HepG2 (cell line): ENCODE measurements at regions not wholly inside any gene's neighbourhood (a gene's known extent, or its start where the extent isn't known, plus 50 kb on each side); places are given as distances from the start of the nearest gene placed in this dataset.

Experiments used
- ATAC-seq: fragments of 200-7000 bp; cut with Tn5 transposase; 3 replicates; pipeline ENCODE4 v1.9.1; 2020; ENCODE audit warnings: mild to moderate bottlenecking, moderate library complexity
- BruUV-seq: library from RNA; stranded (reverse); fragments of 400-500 nt; replicated peaks from 2 replicates; lab custom pipeline; 2021; lab: Mats Ljungman, UMichigan
- CTCF ChIA-PET: fragments of 300-600 bp; formaldehyde crosslinking; extraction: SDS; loops from one replicate; lab custom pipeline; 2021; ENCODE audit warnings: low total read pairs, inconsistent platforms, low intra/inter-chr PET ratio; lab: Yijun Ruan, JAX
- POLR2A ChIA-PET: fragments of 350-600 bp; sonication (Branson Sonifier 250); formaldehyde crosslinking; loops from one replicate; lab custom pipeline; 2020; ENCODE audit warnings: antibody characterized with exemption, inconsistent platforms; lab: Yijun Ruan, JAX
- DNase-seq: peaks from one replicate; pipeline ENCODE4 v3.0.0-alpha.2; 2015; ENCODE audit warnings: low spot score
- FAIRE-seq: peaks from 3 replicates; lab custom pipeline; 2011; peaks lifted over from hg19 to GRCh38; lab: Jason Lieb, UNC
- H2AFZ ChIP-seq: one replicate; pipeline ENCODE4 v1.6.1; 2011; ENCODE audit warnings: low read length, inconsistent platforms
- H3K27ac ChIP-seq: fragments of 300-600 bp; 3 replicates; pipeline ENCODE4 v1.8.0; 2011; ENCODE audit warnings: mixed run types, mild to moderate bottlenecking, mixed read lengths, low read length, inconsistent platforms; ENCODE audit not compliant: insufficient read depth; ENCODE audit errors: extremely low read length
- H3K27me3 ChIP-seq, 2 experiments: fragments of 200-600 bp in 1 of 2; 2 replicates in 1 of 2; 3 replicates in 1 of 2; pipeline versions ENCODE4 v1.6.0 to v1.8.0; 2011; ENCODE audit warnings: low read length in 2 of 2, mild to moderate bottlenecking in 2 of 2, moderate library complexity in 2 of 2, inconsistent platforms in 1 of 2; ENCODE audit not compliant: insufficient read depth in 2 of 2, control insufficient read depth in 1 of 2
- H3K36me3 ChIP-seq, 2 experiments: fragments of 200-600 bp in 1 of 2; replicated peaks in 1 of 2; 2 replicates in 1 of 2; 3 replicates in 1 of 2; pipeline versions ENCODE4 v1.5.1 to v1.8.0; 2011; ENCODE audit warnings: low read length in 2 of 2, inconsistent platforms in 1 of 2; ENCODE audit not compliant: insufficient read depth in 2 of 2, control insufficient read depth in 1 of 2
- H3K4me1 ChIP-seq: 2 replicates; pipeline ENCODE4 v1.5.1; 2012; ENCODE audit warnings: low read length, inconsistent platforms; ENCODE audit not compliant: insufficient read depth
- H3K4me2 ChIP-seq: 2 replicates; pipeline ENCODE4 v1.6.0; 2011; ENCODE audit warnings: low read depth, low read length, inconsistent platforms
- H3K4me3 ChIP-seq, 3 experiments: fragments of 200-600 bp in 1 of 3; sonication (generic), shearing (Covaris generic) in 1 of 3; replicated peaks in 1 of 3; 2 replicates each; pipeline ENCODE4 v1.5.1; 2011 to 2016; ENCODE audit warnings: low read length in 3 of 3, inconsistent platforms in 2 of 3, low read depth in 2 of 3, mild to moderate bottlenecking in 2 of 3, control low read depth in 1 of 3, mixed read lengths in 1 of 3; ENCODE audit not compliant: insufficient read depth in 1 of 3
- H3K79me2 ChIP-seq: one replicate; pipeline ENCODE4 v1.6.1; 2011; ENCODE audit warnings: low read length, inconsistent platforms; ENCODE audit not compliant: insufficient read depth
- H3K9ac ChIP-seq: 2 replicates; pipeline ENCODE4 v1.6.0; 2011; ENCODE audit warnings: mild to moderate bottlenecking, low read depth, low read length, inconsistent platforms; ENCODE audit not compliant: insufficient read depth
- H3K9me3 ChIP-seq: 2 replicates; pipeline ENCODE4 v1.5.1; 2012; ENCODE audit warnings: mild to moderate bottlenecking, low read length
- H4K20me1 ChIP-seq: 2 replicates; pipeline ENCODE4 v1.6.0; 2011; ENCODE audit warnings: inconsistent platforms, mild to moderate bottlenecking, low read length, moderate library complexity; ENCODE audit not compliant: insufficient read depth
- ATF7-NPFF ChIP-seq: sonication (generic); formaldehyde crosslinking; IDR thresholded peaks from 2 replicates; pipeline ENCODE4 v1.8.1; 2023; ENCODE audit warnings: mild to moderate bottlenecking, low read depth, missing genetic modification reagents, moderate library complexity
- ERF ChIP-seq: IDR thresholded peaks from 2 replicates; pipeline ENCODE4 v1.6.1; 2018; ENCODE audit warnings: missing biosample characterization, missing genetic modification reagents
- NFE2L2 ChIP-seq: fragments of 150-350 bp; IDR thresholded peaks from 2 replicates; pipeline ENCODE4 v1.6.1; 2014; ENCODE audit warnings: low read length
- ZKSCAN8 ChIP-seq: IDR thresholded peaks from 2 replicates; pipeline ENCODE4 v1.6.1; 2016; ENCODE audit warnings: borderline replicate concordance, missing genetic modification reagents, missing compliant biosample characterization
- ZNF10 ChIP-seq: sonication (generic); formaldehyde crosslinking; IDR thresholded peaks from 2 replicates; pipeline ENCODE4 v1.4.0; 2020; ENCODE audit warnings: mild to moderate bottlenecking, low read depth, missing genetic modification reagents, borderline replicate concordance
- ZNF275 ChIP-seq: sonication (generic); formaldehyde crosslinking; IDR thresholded peaks from 2 replicates; pipeline ENCODE4 v1.8.0; 2022; ENCODE audit warnings: missing genetic modification reagents, mild to moderate bottlenecking, inconsistent platforms, borderline replicate concordance
- ZNF562 ChIP-seq: sonication (generic); formaldehyde crosslinking; IDR thresholded peaks from 2 replicates; pipeline ENCODE4 v1.8.0; 2022; ENCODE audit warnings: missing genetic modification reagents, borderline replicate concordance
- ZNF576 ChIP-seq: sonication (generic); formaldehyde crosslinking; IDR thresholded peaks from 2 replicates; pipeline ENCODE4 v1.4.0; 2020; ENCODE audit warnings: mild to moderate bottlenecking, missing genetic modification reagents
- ZNF580 ChIP-seq: IDR thresholded peaks from 2 replicates; pipeline ENCODE4 v1.6.1; 2016; ENCODE audit warnings: low read depth, borderline replicate concordance
- ZNF672 ChIP-seq: sonication (generic); formaldehyde crosslinking; IDR thresholded peaks from 2 replicates; pipeline ENCODE4 v1.8.1; 2022; ENCODE audit warnings: missing genetic modification reagents
- in situ Hi-C: cut with HindIII; loops from 2 replicates; pipeline ENCODE4 v1.10.0; 2017; ENCODE audit warnings: low pct_unique_long_range_greater_than_20kb; ENCODE audit not compliant: extremely low pct_ligation_motif_present
- intact Hi-C: fragments of 100-400 bp; cut with micrococcal nuclease; formaldehyde crosslinking; loops from one replicate; pipeline ENCODE4 v1.10.0; 2022; ENCODE audit not compliant: unreplicated experiment

GRCh38 chr2:145644820-145645302, 1124.9 kb upstream of the ZEB2 start:
- H4K20me1 ChIP-seq = no peaks in the 10 kb centered on the region
- H3K4me2 ChIP-seq = no peak overlapping the region
- intact Hi-C loops (no loop called here), in situ Hi-C loops (no loop called here)
- H3K36me3 ChIP-seq = no peaks in the 10 kb centered on the region
- H2AFZ ChIP-seq = no peak overlapping the region
- BruUV-seq = no TSS peak
- CTCF ChIA-PET = no interaction called here
- H3K9ac ChIP-seq = no peak overlapping the region
- POLR2A ChIA-PET = no interaction called here
- H3K27me3 ChIP-seq = no peaks in the 10 kb centered on the region
- TF ChIP-seq ERF (CRISPR knock-in tag) (no peak), ZNF10 (CRISPR knock-in tag) (no peak), ZNF672 (no peak), NFE2L2 (no peak), ZNF562 (CRISPR knock-in tag) (no peak), ZKSCAN8 (CRISPR knock-in tag) (no peak), ATF7-NPFF (CRISPR knock-in tag) (no peak), ZNF580 (no peak), ZNF275 (CRISPR knock-in tag) (no peak), ZNF576 (CRISPR knock-in tag) (no peak)
- ATAC-seq (no peak), DNase-seq (no peak), FAIRE-seq (no peak)
- H3K4me1 ChIP-seq = no peaks in the 10 kb centered on the region
- H3K79me2 ChIP-seq = no peaks in the 10 kb centered on the region
- no peak overlapping the region for H3K27ac ChIP-seq
- H3K9me3 ChIP-seq = no peaks in the 10 kb centered on the region
- no peak overlapping the region for H3K4me3 ChIP-seq
